Activated T-helper 17 cell treated with anti-CD3 and anti-CD28 coated beads, Interleukin-2, amount 50 U/mL, for 72 hours (primary cell): ENCODE measurements at regions not wholly inside any gene's neighbourhood (a gene's known extent, or its start where the extent isn't known, plus 50 kb on each side); places are given as distances from the start of the nearest gene placed in this dataset.

Experiments used
- ATAC-seq: fragments of 150-1000 bp; cut with Tn5 transposase; replicated peaks from 2 replicates; pipeline ENCODE4 v1.10.0; 2021; ENCODE audit warnings: mild to moderate bottlenecking, moderate library complexity
- H3K27ac Mint-ChIP-seq: one replicate; pipeline ENCODE4 v1.8.0; 2022; ENCODE audit warnings: mixed read lengths
- H3K27me3 Mint-ChIP-seq: one replicate; pipeline ENCODE4 v1.8.0; 2022; ENCODE audit warnings: mixed read lengths
- H3K36me3 Mint-ChIP-seq: one replicate; pipeline ENCODE4 v1.8.0; 2022; ENCODE audit warnings: low read depth, mild to moderate bottlenecking, mixed read lengths
- H3K4me1 Mint-ChIP-seq: one replicate; pipeline ENCODE4 v1.8.0; 2022; ENCODE audit warnings: mixed read lengths
- H3K4me3 Mint-ChIP-seq: one replicate; pipeline ENCODE4 v1.8.0; 2022; ENCODE audit warnings: mild to moderate bottlenecking, mixed read lengths
- H3K9me3 Mint-ChIP-seq: one replicate; pipeline ENCODE4 v1.8.0; 2022; ENCODE audit warnings: mixed read lengths

- no peak overlapping the region for H3K27ac Mint-ChIP-seq
- H3K9me3 Mint-ChIP-seq: no peaks in the 10 kb centered on the region
- ATAC-seq: no peak
- no peak overlapping the region for H3K4me3 Mint-ChIP-seq
- no peaks in the 10 kb centered on the region for H3K36me3 Mint-ChIP-seq
- H3K4me1 Mint-ChIP-seq: no peaks in the 10 kb centered on the region
- H3K27me3 Mint-ChIP-seq: peaks cover 33% of the 10 kb centered on the region
Observed at GRCh38 chr5:77828445-77828844, 52.3 kb upstream of the TBCA start.
